ENCODE measurements at regions not wholly inside any gene's neighbourhood (a gene's known extent, or its start where the extent isn't known, plus 50 kb on each side); places are given as distances from the start of the nearest gene placed in this dataset.

DNA sequence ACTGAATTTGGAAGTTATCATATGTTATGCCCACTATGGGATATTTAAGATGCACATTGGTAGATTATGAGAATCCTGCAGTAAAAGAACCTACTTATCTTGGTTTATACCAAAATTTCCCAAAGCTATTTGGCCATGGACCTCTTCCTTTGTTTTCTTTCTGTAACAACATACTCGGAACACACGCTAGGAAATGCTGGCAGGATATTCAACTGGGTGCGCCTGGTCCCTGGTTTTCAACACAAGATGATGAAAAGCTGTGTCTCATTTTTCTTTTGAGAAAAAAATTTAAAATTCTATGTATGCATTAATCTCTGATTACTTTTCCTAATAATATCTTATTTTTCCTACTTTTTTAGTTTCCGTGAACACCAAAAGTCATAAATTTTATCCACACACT lies 128.5 kb upstream of the NRP1 start:
- FAIRE-seq (no peak), DNase-seq (ENCODE audit: low read depth) (no peak)
- H3K36me3 ChIP-seq (ENCODE audit: control insufficient read depth, insufficient read depth, low read length): no peaks in the 10 kb centered on the region
- TF ChIP-seq, protein P1, sequence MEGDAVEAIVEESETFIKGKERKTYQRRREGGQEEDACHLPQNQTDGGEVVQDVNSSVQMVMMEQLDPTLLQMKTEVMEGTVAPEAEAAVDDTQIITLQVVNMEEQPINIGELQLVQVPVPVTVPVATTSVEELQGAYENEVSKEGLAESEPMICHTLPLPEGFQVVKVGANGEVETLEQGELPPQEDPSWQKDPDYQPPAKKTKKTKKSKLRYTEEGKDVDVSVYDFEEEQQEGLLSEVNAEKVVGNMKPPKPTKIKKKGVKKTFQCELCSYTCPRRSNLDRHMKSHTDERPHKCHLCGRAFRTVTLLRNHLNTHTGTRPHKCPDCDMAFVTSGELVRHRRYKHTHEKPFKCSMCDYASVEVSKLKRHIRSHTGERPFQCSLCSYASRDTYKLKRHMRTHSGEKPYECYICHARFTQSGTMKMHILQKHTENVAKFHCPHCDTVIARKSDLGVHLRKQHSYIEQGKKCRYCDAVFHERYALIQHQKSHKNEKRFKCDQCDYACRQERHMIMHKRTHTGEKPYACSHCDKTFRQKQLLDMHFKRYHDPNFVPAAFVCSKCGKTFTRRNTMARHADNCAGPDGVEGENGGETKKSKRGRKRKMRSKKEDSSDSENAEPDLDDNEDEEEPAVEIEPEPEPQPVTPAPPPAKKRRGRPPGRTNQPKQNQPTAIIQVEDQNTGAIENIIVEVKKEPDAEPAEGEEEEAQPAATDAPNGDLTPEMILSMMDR (IDR thresholded peaks at IDR 0.05; ENCODE audit: insufficient read depth, low read length, severe bottlenecking): no peak
- H3K27me3 ChIP-seq (ENCODE audit: control insufficient read depth, insufficient read depth, low read length): no peaks in the 10 kb centered on the region
- no peak overlapping the region for H3K4me3 ChIP-seq (ENCODE audit: low read depth, low read length)

DNA sequence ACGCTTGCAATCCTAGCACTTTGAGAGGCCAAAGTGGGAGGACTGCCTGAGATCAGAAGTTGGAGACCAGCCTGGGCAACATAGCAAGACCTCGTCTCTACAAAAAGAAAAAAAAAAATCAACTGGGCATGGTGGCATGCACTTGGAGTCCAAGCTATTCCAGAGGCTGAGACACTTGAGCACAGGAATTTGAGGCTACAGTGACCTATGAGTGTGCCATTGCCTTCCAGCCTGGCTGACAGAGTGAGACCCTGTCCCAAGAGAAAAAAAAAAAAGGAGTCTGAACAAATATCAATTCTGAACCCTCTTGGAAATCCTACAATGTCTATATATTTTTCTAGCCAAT lies 126.8 kb upstream of the NRP1 start:
- TF ChIP-seq, protein P1 (IDR thresholded peaks at IDR 0.05; ENCODE audit: insufficient read depth, low read length, severe bottlenecking): no peak
- DNase-seq (ENCODE audit: low read depth): no peak
- no peak for FAIRE-seq
- H3K36me3 ChIP-seq (ENCODE audit: control insufficient read depth, insufficient read depth, low read length): no peaks in the 10 kb centered on the region
- no peaks in the 10 kb centered on the region for H3K27me3 ChIP-seq (ENCODE audit: control insufficient read depth, insufficient read depth, low read length)
- no peak overlapping the region for H3K4me3 ChIP-seq (ENCODE audit: low read depth, low read length)

DNA sequence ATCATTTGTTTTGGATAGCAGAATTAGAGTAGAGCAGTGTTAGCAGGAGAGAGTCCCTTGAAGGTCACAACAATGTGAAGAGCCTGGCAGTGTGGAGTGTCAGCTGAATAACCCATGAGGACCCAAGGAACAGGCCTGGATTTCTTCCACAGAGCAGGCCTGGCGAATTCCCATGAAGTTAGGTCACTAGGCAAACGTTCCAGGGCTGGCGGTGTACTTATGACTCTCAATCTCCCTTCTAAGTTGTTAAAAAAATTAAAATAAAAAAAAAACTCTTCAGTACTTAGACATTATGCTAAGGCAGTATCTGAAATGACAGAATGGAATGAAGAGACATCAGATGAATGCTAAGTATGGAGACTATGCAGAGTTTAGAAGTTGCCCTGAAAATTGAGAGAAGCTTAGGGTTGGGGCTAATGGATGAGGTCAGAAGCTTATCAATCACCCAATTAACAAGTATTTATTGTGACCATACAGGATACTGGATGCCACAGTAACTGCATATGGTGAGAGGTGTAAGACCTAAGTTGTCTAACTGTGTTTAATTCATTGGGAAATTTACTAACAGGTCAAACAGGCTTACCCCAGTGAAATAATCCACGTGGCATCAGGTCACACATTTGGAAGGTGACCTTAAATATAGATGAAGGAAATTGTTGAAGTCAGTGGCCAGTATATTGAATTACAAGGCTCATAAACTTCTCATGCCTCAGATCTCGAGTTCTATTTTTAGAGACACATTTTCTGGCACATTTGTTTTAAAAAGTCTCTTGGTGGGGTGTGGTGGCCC lies 126.2 kb upstream of the NRP1 start:
- TF ChIP-seq, protein P1 (IDR thresholded peaks at IDR 0.05; ENCODE audit: insufficient read depth, low read length, severe bottlenecking): no peak
- no peak for FAIRE-seq
- H3K4me3 ChIP-seq (ENCODE audit: low read depth, low read length): no peak overlapping the region
- no peaks in the 10 kb centered on the region for H3K36me3 ChIP-seq (ENCODE audit: control insufficient read depth, insufficient read depth, low read length)
- no peaks in the 10 kb centered on the region for H3K27me3 ChIP-seq (ENCODE audit: control insufficient read depth, insufficient read depth, low read length)
- no peak for DNase-seq (ENCODE audit: low read depth)

- no peaks in the 10 kb centered on the region for H3K36me3 ChIP-seq (ENCODE audit: control insufficient read depth, insufficient read depth, low read length)
- FAIRE-seq (no peak), DNase-seq (ENCODE audit: low read depth) (no peak)
- no peak overlapping the region for H3K4me3 ChIP-seq (ENCODE audit: low read depth, low read length)
- no peaks in the 10 kb centered on the region for H3K27me3 ChIP-seq (ENCODE audit: control insufficient read depth, insufficient read depth, low read length)
- TF ChIP-seq, protein P1 (IDR thresholded peaks at IDR 0.05; ENCODE audit: insufficient read depth, low read length, severe bottlenecking): no peak
Measured at GRCh38 chr10:33459602-33460001, 125.1 kb upstream of the NRP1 start.

- H3K4me3 ChIP-seq (ENCODE audit: low read depth, low read length): no peak overlapping the region
- no peaks in the 10 kb centered on the region for H3K27me3 ChIP-seq (ENCODE audit: control insufficient read depth, insufficient read depth, low read length)
- DNase-seq (ENCODE audit: low read depth) (no peak), FAIRE-seq (no peak)
- TF ChIP-seq, protein P1 (IDR thresholded peaks at IDR 0.05; ENCODE audit: insufficient read depth, low read length, severe bottlenecking): no peak
- no peaks in the 10 kb centered on the region for H3K36me3 ChIP-seq (ENCODE audit: control insufficient read depth, insufficient read depth, low read length)
Measured at GRCh38 chr10:33455029-33455428, 120.6 kb upstream of the NRP1 start.

- Histone ChIP-seq H3K36me3 (ENCODE audit: control insufficient read depth, insufficient read depth, low read length) (no peaks in the 10 kb centered on the region), H3K4me3 (ENCODE audit: low read depth, low read length) (no peak overlapping the region), H3K27me3 (ENCODE audit: control insufficient read depth, insufficient read depth, low read length) (no peaks in the 10 kb centered on the region)
- DNase-seq (ENCODE audit: low read depth) (no peak), FAIRE-seq (no peak)
- TF ChIP-seq, protein P1 (IDR thresholded peaks at IDR 0.05; ENCODE audit: insufficient read depth, low read length, severe bottlenecking): no peak
Measured at GRCh38 chr10:33454554-33454953, 120.1 kb upstream of the NRP1 start.
